GM12873 (cell line): ENCODE measurements at regions not wholly inside any gene's neighbourhood (a gene's known extent, or its start where the extent isn't known, plus 50 kb on each side); places are given as distances from the start of the nearest gene placed in this dataset.

ENCODE experiments used
- TF ChIP-seq, protein P1 (sequence below): IDR thresholded peaks from 2 replicates; pipeline ENCODE4 v1.5.1; 2012; ENCODE audit warnings: low read depth, mild to moderate bottlenecking, moderate library complexity, low read length, control low read depth; ENCODE audit not compliant: insufficient read depth; ENCODE audit errors: missing control alignments

DNA sequence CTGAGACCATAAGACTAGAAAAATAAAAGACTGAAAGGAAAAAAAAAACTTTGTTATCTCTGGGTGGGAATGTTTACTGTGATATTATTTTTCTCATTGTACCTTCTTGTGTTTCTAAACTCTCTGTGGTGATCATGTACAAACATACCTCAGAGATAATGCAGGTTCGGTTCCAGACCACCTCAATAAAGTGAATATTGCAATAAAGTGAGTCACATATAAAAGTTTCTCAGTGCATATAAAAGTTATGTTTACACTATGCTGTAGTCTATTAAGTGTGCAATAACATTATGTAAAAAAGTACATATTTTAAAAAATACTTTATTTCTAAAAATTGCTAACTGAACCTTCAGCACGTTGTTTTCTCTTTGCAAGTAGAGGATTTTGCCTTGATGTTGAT, 137.5 kb downstream of the CENPF start:
- TF ChIP-seq, protein P1, sequence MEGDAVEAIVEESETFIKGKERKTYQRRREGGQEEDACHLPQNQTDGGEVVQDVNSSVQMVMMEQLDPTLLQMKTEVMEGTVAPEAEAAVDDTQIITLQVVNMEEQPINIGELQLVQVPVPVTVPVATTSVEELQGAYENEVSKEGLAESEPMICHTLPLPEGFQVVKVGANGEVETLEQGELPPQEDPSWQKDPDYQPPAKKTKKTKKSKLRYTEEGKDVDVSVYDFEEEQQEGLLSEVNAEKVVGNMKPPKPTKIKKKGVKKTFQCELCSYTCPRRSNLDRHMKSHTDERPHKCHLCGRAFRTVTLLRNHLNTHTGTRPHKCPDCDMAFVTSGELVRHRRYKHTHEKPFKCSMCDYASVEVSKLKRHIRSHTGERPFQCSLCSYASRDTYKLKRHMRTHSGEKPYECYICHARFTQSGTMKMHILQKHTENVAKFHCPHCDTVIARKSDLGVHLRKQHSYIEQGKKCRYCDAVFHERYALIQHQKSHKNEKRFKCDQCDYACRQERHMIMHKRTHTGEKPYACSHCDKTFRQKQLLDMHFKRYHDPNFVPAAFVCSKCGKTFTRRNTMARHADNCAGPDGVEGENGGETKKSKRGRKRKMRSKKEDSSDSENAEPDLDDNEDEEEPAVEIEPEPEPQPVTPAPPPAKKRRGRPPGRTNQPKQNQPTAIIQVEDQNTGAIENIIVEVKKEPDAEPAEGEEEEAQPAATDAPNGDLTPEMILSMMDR, result no peak

DNA sequence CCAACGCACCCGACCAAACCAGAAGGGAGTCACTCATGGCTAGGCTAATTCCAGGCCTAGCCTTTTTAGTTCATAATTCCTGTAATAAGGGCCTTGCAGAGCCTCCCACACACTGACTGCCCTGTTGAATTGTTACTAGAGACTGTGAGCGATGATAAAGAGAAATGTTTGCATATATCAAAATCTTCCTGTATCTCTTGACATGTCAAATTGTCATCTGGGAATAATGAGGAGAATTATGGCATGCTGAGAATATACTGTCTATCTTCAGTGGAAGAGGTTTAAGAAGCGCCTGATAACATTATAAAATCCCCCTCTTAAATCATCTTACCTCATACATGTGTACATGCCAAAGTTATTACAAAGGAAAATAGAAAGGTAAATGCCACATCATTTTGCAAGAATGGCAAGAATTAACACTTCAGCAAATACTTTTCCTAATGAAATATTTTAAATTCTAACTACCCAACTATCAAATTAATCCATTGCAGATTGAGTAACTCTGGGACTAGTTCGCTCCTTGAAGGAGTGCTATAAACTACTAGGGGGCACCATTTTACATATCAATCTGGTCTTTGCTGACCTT, 144.1 kb downstream of the CENPF start:
- TF ChIP-seq, protein P1, result no peak

DNA sequence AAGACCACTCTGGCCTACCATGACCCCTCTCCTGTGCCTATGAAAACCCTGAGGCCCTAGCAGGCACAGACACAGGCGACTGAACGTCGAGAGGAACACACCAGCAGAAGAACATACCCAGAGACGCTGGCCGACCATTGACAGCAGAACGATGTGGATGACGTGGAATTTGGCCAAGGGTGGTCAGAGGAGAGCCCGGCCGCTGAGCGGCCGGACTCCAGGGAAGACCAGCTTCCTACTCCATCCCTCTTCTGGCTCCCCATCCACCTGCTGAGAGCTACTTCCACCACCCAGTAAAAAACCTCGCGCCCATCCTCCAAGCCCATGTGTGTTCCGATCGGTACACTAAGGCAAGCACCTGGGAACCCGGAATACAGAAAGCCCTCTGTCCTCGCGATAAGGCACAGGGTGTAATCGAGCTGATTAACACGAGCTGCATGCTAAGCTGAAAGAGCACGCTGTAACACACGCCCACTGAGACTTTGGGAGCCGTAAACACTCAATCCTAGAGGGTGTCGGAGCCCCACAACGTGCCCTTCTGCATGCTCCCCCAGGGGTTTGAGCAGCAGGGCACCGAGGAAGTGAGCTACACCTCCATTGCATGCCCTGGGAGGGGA, 150.3 kb downstream of the CENPF start:
- TF ChIP-seq, protein P1, result no peak

DNA sequence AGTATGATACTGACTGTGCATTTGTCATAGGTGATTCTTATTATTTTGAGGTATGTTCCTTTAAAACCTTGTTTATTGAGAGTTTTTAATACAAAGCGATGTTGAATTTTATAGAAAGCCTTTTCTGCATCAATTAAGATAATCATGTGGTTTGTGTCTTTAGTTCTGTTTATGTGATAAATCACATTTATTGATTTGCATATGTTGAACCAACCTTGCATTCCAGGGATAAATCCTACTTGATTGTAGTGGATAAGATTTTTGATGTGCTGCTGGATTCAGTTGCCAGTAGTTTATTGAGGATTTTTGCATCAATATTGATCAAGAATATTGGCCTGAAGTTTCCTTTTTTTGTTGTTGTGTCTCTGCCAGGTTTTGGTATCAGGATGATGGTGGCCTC, 158.0 kb downstream of the CENPF start:
- TF ChIP-seq, protein P1, result no peak

DNA sequence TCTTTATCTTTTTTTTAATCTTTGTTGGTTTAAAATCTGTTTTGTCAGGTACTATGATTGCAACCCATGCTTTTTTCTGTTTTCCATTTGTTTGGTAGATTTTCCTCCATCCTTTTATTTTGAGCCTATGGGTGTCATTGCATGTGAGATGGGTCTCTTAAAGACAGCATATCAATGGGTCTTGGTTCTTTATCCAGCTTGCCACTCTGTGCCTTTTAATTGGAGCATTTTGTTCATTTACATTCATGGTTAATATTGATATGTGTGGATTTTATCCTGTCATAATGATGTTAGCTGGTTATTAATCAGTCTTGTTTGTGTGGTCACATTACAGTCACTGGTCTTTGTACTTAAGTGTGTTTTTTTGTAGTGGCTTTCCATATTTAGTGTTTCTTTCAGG, 159.9 kb downstream of the CENPF start:
- TF ChIP-seq, protein P1, result no peak

DNA sequence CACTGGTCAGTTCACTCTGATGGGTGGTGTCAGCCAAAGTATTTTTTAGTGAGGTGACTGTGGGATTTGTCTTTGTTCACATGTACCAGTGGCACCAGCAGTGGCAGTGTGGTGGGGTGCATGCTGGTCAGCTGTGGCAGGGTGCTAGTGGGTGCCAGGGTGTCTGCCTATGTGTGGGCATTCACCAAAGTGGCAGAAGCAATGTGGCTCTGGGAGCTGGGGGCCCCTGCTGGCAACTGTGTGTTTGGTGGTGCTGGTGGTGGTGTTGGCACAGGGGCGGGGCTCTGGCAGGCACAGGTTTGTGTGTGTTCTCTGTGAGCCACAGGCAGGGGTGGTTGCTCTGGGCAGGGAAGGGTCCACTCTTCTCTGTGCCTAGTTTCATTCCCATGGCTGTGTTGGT, 161.5 kb downstream of the CENPF start:
- TF ChIP-seq, protein P1, result no peak

DNA sequence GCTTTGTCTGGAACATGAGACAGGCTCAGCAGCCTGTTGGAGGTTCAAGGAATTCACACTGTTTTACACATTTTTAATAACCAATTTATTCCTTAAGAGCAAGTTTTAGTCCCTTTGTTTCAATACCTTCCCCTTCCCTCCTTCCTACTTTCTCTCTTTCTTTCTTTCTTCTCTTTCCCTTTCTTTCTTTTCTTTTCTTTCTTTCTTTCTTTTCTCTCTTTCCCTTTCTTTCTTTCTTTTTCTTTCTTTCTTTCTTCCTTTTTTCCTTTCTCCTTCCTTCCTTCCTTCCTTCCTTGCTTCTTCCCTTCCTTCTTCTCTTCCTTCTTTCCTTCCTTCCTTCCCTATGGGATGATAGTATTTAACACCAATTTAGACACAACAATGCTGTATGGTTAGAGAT, 164.2 kb downstream of the CENPF start:
- TF ChIP-seq, protein P1, result no peak
